Endothelial cell (in vitro differentiated cells): ENCODE measurements at regions not wholly inside any gene's neighbourhood (a gene's known extent, or its start where the extent isn't known, plus 50 kb on each side); places are given as distances from the start of the nearest gene placed in this dataset.
A peak's percentile ranks its signal among the peaks of the same experiment; 100 is the strongest.

Experiments used
- DNase-seq: peaks from one replicate; pipeline ENCODE4 v3.0.0; 2021; ENCODE audit warnings: low spot score
- H3K27ac Mint-ChIP-seq: one replicate; pipeline ENCODE4 v1.8.0; 2021; ENCODE audit warnings: mixed read lengths, inconsistent platforms; ENCODE audit not compliant: unreplicated experiment
- H3K27me3 Mint-ChIP-seq: one replicate; pipeline ENCODE4 v1.8.0; 2021; ENCODE audit warnings: mild to moderate bottlenecking, moderate library complexity, mixed read lengths, inconsistent platforms; ENCODE audit not compliant: unreplicated experiment
- H3K36me3 Mint-ChIP-seq: one replicate; pipeline ENCODE4 v1.8.0; 2021; ENCODE audit warnings: mild to moderate bottlenecking, low read depth, mixed read lengths, inconsistent platforms; ENCODE audit not compliant: unreplicated experiment
- H3K4me1 Mint-ChIP-seq: one replicate; pipeline ENCODE4 v1.8.0; 2021; ENCODE audit warnings: mild to moderate bottlenecking, mixed read lengths, inconsistent platforms; ENCODE audit not compliant: unreplicated experiment
- H3K4me3 Mint-ChIP-seq: one replicate; pipeline ENCODE4 v1.8.0; 2021; ENCODE audit warnings: mild to moderate bottlenecking, mixed read lengths, inconsistent platforms; ENCODE audit not compliant: unreplicated experiment
- H3K9me3 Mint-ChIP-seq: one replicate; pipeline ENCODE4 v1.8.0; 2021; ENCODE audit warnings: mixed read lengths, inconsistent platforms; ENCODE audit not compliant: unreplicated experiment
- TF ChIP-seq, protein P1 (sequence below): fragments of 200-600 bp; sonication (generic); IDR thresholded peaks from one replicate; pipeline ENCODE4 v1.5.0; 2021; ENCODE audit warnings: antibody characterized with exemption; ENCODE audit not compliant: unreplicated experiment

GRCh38 chr9:108671794-108672193 lies 184.0 kb downstream of the ACTL7B start:
- Mint-ChIP-seq H3K27me3 (peaks cover 3% of the 10 kb centered on the region), H3K9me3 (no peaks in the 10 kb centered on the region), H3K27ac (no peak overlapping the region), H3K4me1 (no peaks in the 10 kb centered on the region), H3K4me3 (no peak overlapping the region), H3K36me3 (no peaks in the 10 kb centered on the region)
- DNase-seq: no peak
- TF ChIP-seq, protein P1, sequence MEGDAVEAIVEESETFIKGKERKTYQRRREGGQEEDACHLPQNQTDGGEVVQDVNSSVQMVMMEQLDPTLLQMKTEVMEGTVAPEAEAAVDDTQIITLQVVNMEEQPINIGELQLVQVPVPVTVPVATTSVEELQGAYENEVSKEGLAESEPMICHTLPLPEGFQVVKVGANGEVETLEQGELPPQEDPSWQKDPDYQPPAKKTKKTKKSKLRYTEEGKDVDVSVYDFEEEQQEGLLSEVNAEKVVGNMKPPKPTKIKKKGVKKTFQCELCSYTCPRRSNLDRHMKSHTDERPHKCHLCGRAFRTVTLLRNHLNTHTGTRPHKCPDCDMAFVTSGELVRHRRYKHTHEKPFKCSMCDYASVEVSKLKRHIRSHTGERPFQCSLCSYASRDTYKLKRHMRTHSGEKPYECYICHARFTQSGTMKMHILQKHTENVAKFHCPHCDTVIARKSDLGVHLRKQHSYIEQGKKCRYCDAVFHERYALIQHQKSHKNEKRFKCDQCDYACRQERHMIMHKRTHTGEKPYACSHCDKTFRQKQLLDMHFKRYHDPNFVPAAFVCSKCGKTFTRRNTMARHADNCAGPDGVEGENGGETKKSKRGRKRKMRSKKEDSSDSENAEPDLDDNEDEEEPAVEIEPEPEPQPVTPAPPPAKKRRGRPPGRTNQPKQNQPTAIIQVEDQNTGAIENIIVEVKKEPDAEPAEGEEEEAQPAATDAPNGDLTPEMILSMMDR: no peak

- no peaks in the 10 kb centered on the region for H3K36me3 Mint-ChIP-seq
- TF ChIP-seq, protein P1: peak; percentile 18
- H3K27me3 Mint-ChIP-seq: peaks cover 3% of the 10 kb centered on the region
- no peak overlapping the region for H3K4me3 Mint-ChIP-seq
- no peak overlapping the region for H3K27ac Mint-ChIP-seq
- no peak for DNase-seq
- no peaks in the 10 kb centered on the region for H3K4me1 Mint-ChIP-seq
- no peaks in the 10 kb centered on the region for H3K9me3 Mint-ChIP-seq
These were observed 184.6 kb downstream of the ACTL7B start for GRCh38 chr9:108671176-108671575.

GRCh38 chr9:108668938-108669335 lies 186.8 kb downstream of the ACTL7B start:
- no peak for DNase-seq
- no peaks in the 10 kb centered on the region for H3K36me3 Mint-ChIP-seq
- H3K9me3 Mint-ChIP-seq: no peaks in the 10 kb centered on the region
- peaks cover 3% of the 10 kb centered on the region for H3K27me3 Mint-ChIP-seq
- TF ChIP-seq, protein P1: no peak
- no peaks in the 10 kb centered on the region for H3K4me1 Mint-ChIP-seq
- H3K27ac Mint-ChIP-seq: no peak overlapping the region
- no peak overlapping the region for H3K4me3 Mint-ChIP-seq

DNA sequence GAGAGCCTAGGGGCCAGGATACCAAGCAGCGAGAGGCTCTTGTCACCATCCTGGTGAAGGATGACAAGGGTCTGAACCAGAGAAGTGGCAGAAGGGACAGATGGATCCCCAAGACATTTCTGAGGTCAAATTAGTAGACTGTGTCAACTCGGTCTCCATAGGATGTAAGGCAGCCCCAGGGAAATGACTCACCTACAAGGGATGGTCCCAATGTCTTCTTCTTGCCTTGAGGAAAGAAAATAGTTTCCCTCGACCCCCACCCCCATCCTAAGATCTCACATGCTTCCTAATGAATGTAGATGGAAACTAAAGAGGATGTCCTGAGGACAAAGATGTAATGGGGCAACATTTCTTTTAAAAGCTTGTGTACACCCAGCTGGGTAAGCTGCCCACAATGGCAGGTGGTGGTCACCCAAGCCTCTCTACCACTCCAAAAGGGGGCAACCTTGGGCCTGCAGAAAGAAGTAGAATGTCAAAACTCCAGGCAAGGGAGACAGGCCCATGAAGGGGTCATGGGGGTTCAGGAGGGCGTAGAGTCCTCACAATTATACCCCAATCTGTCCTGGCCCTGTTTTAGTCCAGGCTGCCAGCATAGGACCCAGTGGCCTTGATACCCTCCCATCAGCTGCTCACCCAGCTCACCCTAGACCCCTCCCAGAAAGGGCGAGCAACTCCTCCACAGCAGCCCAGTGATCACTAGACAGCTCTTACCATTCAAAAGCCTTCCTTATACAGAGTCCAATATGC lies 187.4 kb downstream of the ACTL7B start:
- no peak overlapping the region for H3K27ac Mint-ChIP-seq
- H3K4me3 Mint-ChIP-seq: no peak overlapping the region
- peaks cover 5% of the 10 kb centered on the region for H3K27me3 Mint-ChIP-seq
- TF ChIP-seq, protein P1: no peak
- no peak for DNase-seq
- H3K36me3 Mint-ChIP-seq: no peaks in the 10 kb centered on the region
- no peaks in the 10 kb centered on the region for H3K9me3 Mint-ChIP-seq
- no peaks in the 10 kb centered on the region for H3K4me1 Mint-ChIP-seq

GRCh38 chr9:108666240-108666784 lies 189.5 kb downstream of the ACTL7B start:
- Mint-ChIP-seq H3K36me3 (peaks cover 4% of the 10 kb centered on the region), H3K4me3 (no peak overlapping the region), H3K27me3 (peaks cover 4% of the 10 kb centered on the region), H3K27ac (no peak overlapping the region), H3K4me1 (no peaks in the 10 kb centered on the region), H3K9me3 (no peaks in the 10 kb centered on the region)
- TF ChIP-seq, protein P1: no peak
- no peak for DNase-seq
